ENCODE measurements at regions not wholly inside any gene's neighbourhood (a gene's known extent, or its start where the extent isn't known, plus 50 kb on each side); places are given as distances from the start of the nearest gene placed in this dataset.
"Not testable (repeated sequence)": the region's sequence is repeated elsewhere in the genome, so short reads cannot be mapped to it uniquely, and the experiment has no call there.

GRCh38 chr4:118589471-118590055 lies 95.6 kb upstream of the METTL14 start:
- DNase-seq = no peak

GRCh38 chr4:118591339-118592046 lies 93.7 kb upstream of the METTL14 start:
- DNase-seq = peak; percentile 96

- DNase-seq = not testable (repeated sequence)
Measured at GRCh38 chr4:118592289-118592688, 92.9 kb upstream of the METTL14 start.

- not testable (repeated sequence) for DNase-seq
Measured at GRCh38 chr4:118595883-118596282, 89.3 kb upstream of the METTL14 start.

- DNase-seq = not testable (repeated sequence)
Measured at GRCh38 chr4:118625097-118625496, 60.1 kb upstream of the METTL14 start.

GRCh38 chr4:118629697-118630096 lies 55.5 kb upstream of the METTL14 start:
- peak; percentile 7 for DNase-seq

- not testable (repeated sequence) for DNase-seq
Measured at GRCh38 chr4:118630897-118631296, 54.3 kb upstream of the METTL14 start.

GRCh38 chr4:118631321-118632050 lies 53.7 kb upstream of the METTL14 start:
- not testable (repeated sequence) for DNase-seq

GRCh38 chr4:118633476-118633875 lies 51.7 kb upstream of the METTL14 start:
- not testable (repeated sequence) for DNase-seq

- DNase-seq = not testable (repeated sequence)
Measured at GRCh38 chr4:118634126-118634875, 50.9 kb upstream of the METTL14 start.

Measured in stimulated activated CD4-positive, alpha-beta T cell treated with anti-CD3 and anti-CD28 coated beads, Interleukin-1b, Interleukin-23, amount 100 ng/mL, for 48 hours (primary cell).